ENCODE measurements at regions not wholly inside any gene's neighbourhood (a gene's known extent, or its start where the extent isn't known, plus 50 kb on each side); places are given as distances from the start of the nearest gene placed in this dataset.

- DNase-seq (ENCODE audit: low spot score), result no peak
- Histone ChIP-seq H3K36me3 (no peaks in the 10 kb centered on the region), H3K27ac (no peak overlapping the region), H3K9me3 (no peaks in the 10 kb centered on the region), H3K4me1 (replicated peaks) (no peaks in the 10 kb centered on the region), H3K4me3 (no peak overlapping the region), H3K27me3 (replicated peaks; ENCODE audit: insufficient read depth) (no peaks in the 10 kb centered on the region)
- TF ChIP-seq POLR2A (IDR thresholded peaks at IDR 0.05), result no peak
- intact Hi-C loops (cut with DNase I), result no loop called here
Measured at GRCh38 chr7:26592011-26592410, 272.4 kb downstream of the SKAP2 start.

- no peaks in the 10 kb centered on the region for H3K4me1 ChIP-seq (replicated peaks)
- no peak overlapping the region for H3K4me3 ChIP-seq
- no peaks in the 10 kb centered on the region for H3K27me3 ChIP-seq (replicated peaks; ENCODE audit: insufficient read depth)
- no peak overlapping the region for H3K27ac ChIP-seq
- DNase-seq (ENCODE audit: low spot score), result no peak
- H3K9me3 ChIP-seq, result no peaks in the 10 kb centered on the region
- TF ChIP-seq POLR2AphosphoS5 (IDR thresholded peaks at IDR 0.05), result no peak
- WGBS, result 42% methylated on average over 9 of the region's 9 CpGs
- intact Hi-C loops (cut with DNase I), result no loop called here
- no peaks in the 10 kb centered on the region for H3K36me3 ChIP-seq
Measured at GRCh38 chr7:26593393-26593792, 271.0 kb downstream of the SKAP2 start.

- WGBS, result 64% methylated on average over 5 of the region's 5 CpGs
Measured at GRCh38 chr7:26593896-26594295, 270.5 kb downstream of the SKAP2 start.

GRCh38 chr7:26594553-26594952 lies 269.8 kb downstream of the SKAP2 start:
- intact Hi-C loops (cut with DNase I), result no loop called here
- no peaks in the 10 kb centered on the region for H3K36me3 ChIP-seq
- H3K4me1 ChIP-seq (replicated peaks), result no peaks in the 10 kb centered on the region
- WGBS, result 79% methylated on average over 6 of the region's 6 CpGs
- no peaks in the 10 kb centered on the region for H3K27me3 ChIP-seq (replicated peaks; ENCODE audit: insufficient read depth)
- DNase-seq (ENCODE audit: low spot score), result no peak
- H3K9me3 ChIP-seq, result no peaks in the 10 kb centered on the region
- TF ChIP-seq POLR2A (IDR thresholded peaks at IDR 0.05) (no peak), POLR2AphosphoS5 (IDR thresholded peaks at IDR 0.05) (no peak), CTCF (IDR thresholded peaks at IDR 0.05) (no peak)
- H3K4me3 ChIP-seq, result no peak overlapping the region
- no peak overlapping the region for H3K27ac ChIP-seq

More at GRCh38 chr7:26593896-26594295, 270.5 kb downstream of the SKAP2 start:
- no peak for TF ChIP-seq POLR2AphosphoS5 (IDR thresholded peaks at IDR 0.05)
- TF ChIP-seq CTCF (IDR thresholded peaks at IDR 0.05), result no peak
- H3K9me3 ChIP-seq, result no peaks in the 10 kb centered on the region
- H3K36me3 ChIP-seq, result no peaks in the 10 kb centered on the region
- DNase-seq (ENCODE audit: low spot score), result no peak
- H3K4me3 ChIP-seq, result no peak overlapping the region
- H3K4me1 ChIP-seq (replicated peaks), result no peaks in the 10 kb centered on the region
- H3K27ac ChIP-seq, result no peak overlapping the region
- no peaks in the 10 kb centered on the region for H3K27me3 ChIP-seq (replicated peaks; ENCODE audit: insufficient read depth)
- intact Hi-C loops (cut with DNase I), result no loop called here

- Histone ChIP-seq H3K27me3 (replicated peaks; ENCODE audit: insufficient read depth) (no peaks in the 10 kb centered on the region), H3K4me3 (no peak overlapping the region), H3K9me3 (no peaks in the 10 kb centered on the region), H3K36me3 (no peaks in the 10 kb centered on the region), H3K4me1 (replicated peaks) (no peaks in the 10 kb centered on the region), H3K27ac (no peak overlapping the region)
- TF ChIP-seq CTCF (IDR thresholded peaks at IDR 0.05) (no peak), POLR2AphosphoS5 (IDR thresholded peaks at IDR 0.05) (no peak)
- 93% methylated on average over 2 of the region's 2 CpGs for WGBS
- no peak for DNase-seq (ENCODE audit: low spot score)
- intact Hi-C loops (cut with DNase I), result no loop called here
Measured at GRCh38 chr7:26598867-26599266, 265.5 kb downstream of the SKAP2 start.

- Histone ChIP-seq H3K27me3 (replicated peaks; ENCODE audit: insufficient read depth) (no peaks in the 10 kb centered on the region), H3K4me3 (no peak overlapping the region), H3K27ac (no peak overlapping the region), H3K4me1 (replicated peaks) (no peaks in the 10 kb centered on the region), H3K36me3 (no peaks in the 10 kb centered on the region), H3K9me3 (no peaks in the 10 kb centered on the region)
- intact Hi-C loops (cut with DNase I), result no loop called here
- TF ChIP-seq POLR2A (IDR thresholded peaks at IDR 0.05) (no peak), POLR2AphosphoS5 (IDR thresholded peaks at IDR 0.05) (no peak), CTCF (IDR thresholded peaks at IDR 0.05) (no peak)
- WGBS, result 89% methylated on average over 7 of the region's 7 CpGs
- no peak for DNase-seq (ENCODE audit: low spot score)
Measured at GRCh38 chr7:26599982-26600381, 264.4 kb downstream of the SKAP2 start.

Data from prostate gland (tissue), 2 donors.